Ovary (tissue), 7 donors: ENCODE measurements at regions not wholly inside any gene's neighbourhood (a gene's known extent, or its start where the extent isn't known, plus 50 kb on each side); places are given as distances from the start of the nearest gene placed in this dataset.

Experiments
- DNase-seq, 5 donors: peaks; one replicate each; pipeline ENCODE4 v3.0.0-alpha.2; 2019 to 2020
- H3K27ac ChIP-seq, 2 donors: fragments of 200-600 bp; one replicate each; pipeline versions ENCODE4 v1.5.1 to v1.8.0; 2019 to 2022
- H3K27me3 ChIP-seq: fragments of 200-600 bp; one replicate; pipeline ENCODE4 v1.8.0; 2022
- H3K36me3 ChIP-seq: fragments of 200-600 bp; sonication (generic); one replicate; pipeline ENCODE4 v1.5.1; 2019
- H3K4me1 ChIP-seq: one replicate; pipeline ENCODE4 v1.8.1; 2013; ENCODE audit warnings: mild to moderate bottlenecking, moderate library complexity; ENCODE audit not compliant: insufficient read depth
- H3K4me3 ChIP-seq: fragments of 200-600 bp; sonication (generic); one replicate; pipeline ENCODE4 v1.5.1; 2017
- H3K9me3 ChIP-seq, 2 donors: fragments of 200-600 bp in 1 of 2; sonication (generic) in 1 of 2; one replicate each; pipeline versions ENCODE4 v1.5.1 to v1.8.1; 2013 to 2019; ENCODE audit warnings: mild to moderate bottlenecking in 1 of 2, moderate library complexity in 1 of 2
- CTCF ChIP-seq, 3 donors: fragments of 450-650 bp in 2 of 3; fragments of 200-600 bp in 1 of 3; IDR thresholded peaks; one replicate each; pipeline versions ENCODE4 v1.5.1 to v1.8.0; 2016 to 2022; ENCODE audit warnings: antibody characterized with exemption in 3 of 3, mild to moderate bottlenecking in 1 of 3
- EP300 ChIP-seq: sonication (generic); formaldehyde crosslinking; IDR thresholded peaks from one replicate; pipeline ENCODE4 v1.6.1; 2017; ENCODE audit warnings: antibody characterized with exemption
- POLR2A ChIP-seq: fragments of 450-650 bp; IDR thresholded peaks from one replicate; pipeline ENCODE4 v1.6.1; 2017; ENCODE audit warnings: antibody characterized with exemption, mild to moderate bottlenecking, moderate library complexity
- WGBS, 3 donors: extraction: QIAGEN DNeasy Blood & Tissue Kit in 1 of 3; methylation state at CpG; one replicate each; pipeline versions ENCODE4 v1.1.5 to v1.1.7; 2013 to 2017; 5-methylcytosine and 5-hydroxymethylcytosine counted together
- intact Hi-C, 4 donors: fragments of 100-400 bp; cut with DNase I; formaldehyde crosslinking; loops; one replicate each; pipeline versions ENCODE4 v1.11.0 to v1.15.1; 2022 to 2023
- donor health status: DM: no; HTN: no; CAD: no; lungs with moderate emphysema.
- donor health status: DM: no; HTN: no; CAD: no.
- donor health status: Bipolar disorder and iron deficiency.
- donor health status: DM: no; HTN: no; CAD: no.
- donor health status: DM: yes; HTN: yes; CAD: no.

DNA sequence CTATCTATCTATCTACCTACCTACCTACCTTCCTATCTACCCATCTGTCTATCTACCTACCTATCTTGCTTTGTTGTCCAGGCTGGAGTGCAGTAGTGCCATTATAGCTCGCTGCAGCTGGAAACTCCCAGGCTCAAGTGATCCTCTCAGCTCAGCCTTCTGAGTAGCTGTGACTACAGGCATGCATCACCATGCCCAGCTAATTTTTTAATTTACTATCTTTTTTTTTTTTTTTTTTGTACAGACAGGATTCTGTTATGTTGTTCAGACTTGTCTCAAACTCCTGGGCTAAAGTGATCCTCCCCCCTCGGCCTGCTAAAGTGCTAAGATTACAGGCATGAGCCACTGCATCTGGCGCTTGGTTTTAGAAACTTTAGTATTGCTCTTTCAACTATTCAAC is 762.4 kb downstream of the SLC6A15 start:
- Histone ChIP-seq H3K9me3 (no peaks in the 10 kb centered on the region), H3K4me1 (no peaks in the 10 kb centered on the region), H3K36me3 (no peaks in the 10 kb centered on the region), H3K27ac (no peak overlapping the region), H3K27me3 (no peaks in the 10 kb centered on the region), H3K4me3 (no peak overlapping the region)
- TF ChIP-seq POLR2A = no peak
- no peak for TF ChIP-seq EP300
- no peak for TF ChIP-seq CTCF (IDR thresholded peaks at IDR 0.05)
- DNase-seq = no peak
- intact Hi-C loops = no loop called here
- WGBS, 3 donors = 7 to 16% (median 13%) methylated on average over 3 of the region's 3 CpGs

- H3K9me3 ChIP-seq = no peaks in the 10 kb centered on the region
- 87 to 96% (median 93%) methylated on average over 3 of the region's 3 CpGs for WGBS, 3 donors
- intact Hi-C loops = no loop called here
Observed at GRCh38 chr12:84148335-84148734, 764.3 kb downstream of the SLC6A15 start.

DNA sequence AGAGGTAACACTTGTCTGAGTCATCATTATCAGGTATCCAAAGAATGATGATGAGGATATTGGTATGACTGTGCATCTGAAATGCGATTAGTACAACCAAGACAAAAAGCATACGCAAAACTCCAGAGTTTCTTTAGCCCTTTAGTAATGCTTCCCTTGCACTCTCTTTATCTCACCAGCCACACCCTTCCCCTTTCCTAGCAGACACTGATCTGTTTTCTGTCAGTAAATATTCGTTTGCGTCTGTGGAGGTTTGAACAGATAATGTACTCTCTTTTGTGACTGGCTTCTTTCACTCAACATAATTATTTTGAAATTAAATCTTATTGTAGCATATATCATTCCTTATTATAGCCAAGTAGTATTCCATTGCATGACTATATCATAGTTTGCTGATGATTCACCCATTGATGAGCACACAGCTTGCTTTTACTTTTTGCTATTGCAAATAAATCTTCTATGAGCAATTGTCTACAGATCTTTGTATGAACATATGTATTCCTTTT is 775.7 kb downstream of the SLC6A15 start:
- Histone ChIP-seq H3K27ac (no peak overlapping the region), H3K4me3 (no peak overlapping the region), H3K9me3 (no peaks in the 10 kb centered on the region), H3K27me3 (no peaks in the 10 kb centered on the region), H3K4me1 (no peaks in the 10 kb centered on the region), H3K36me3 (no peaks in the 10 kb centered on the region)
- no peak for DNase-seq
- intact Hi-C loops = no loop called here
- TF ChIP-seq CTCF (IDR thresholded peaks at IDR 0.05) = no peak
- TF ChIP-seq POLR2A = no peak
- no peak for TF ChIP-seq EP300
- 71 to 75% (median 72%) methylated on average over 4 of the region's 4 CpGs for WGBS, 3 donors

More at GRCh38 chr12:84148335-84148734, 764.3 kb downstream of the SLC6A15 start:
- Histone ChIP-seq H3K27me3 (no peaks in the 10 kb centered on the region), H3K4me1 (no peaks in the 10 kb centered on the region), H3K4me3 (no peak overlapping the region), H3K27ac (no peak overlapping the region), H3K36me3 (no peaks in the 10 kb centered on the region)
- TF ChIP-seq POLR2A = no peak
- no peak for TF ChIP-seq CTCF (IDR thresholded peaks at IDR 0.05)
- TF ChIP-seq EP300 = no peak
- no peak for DNase-seq

DNA sequence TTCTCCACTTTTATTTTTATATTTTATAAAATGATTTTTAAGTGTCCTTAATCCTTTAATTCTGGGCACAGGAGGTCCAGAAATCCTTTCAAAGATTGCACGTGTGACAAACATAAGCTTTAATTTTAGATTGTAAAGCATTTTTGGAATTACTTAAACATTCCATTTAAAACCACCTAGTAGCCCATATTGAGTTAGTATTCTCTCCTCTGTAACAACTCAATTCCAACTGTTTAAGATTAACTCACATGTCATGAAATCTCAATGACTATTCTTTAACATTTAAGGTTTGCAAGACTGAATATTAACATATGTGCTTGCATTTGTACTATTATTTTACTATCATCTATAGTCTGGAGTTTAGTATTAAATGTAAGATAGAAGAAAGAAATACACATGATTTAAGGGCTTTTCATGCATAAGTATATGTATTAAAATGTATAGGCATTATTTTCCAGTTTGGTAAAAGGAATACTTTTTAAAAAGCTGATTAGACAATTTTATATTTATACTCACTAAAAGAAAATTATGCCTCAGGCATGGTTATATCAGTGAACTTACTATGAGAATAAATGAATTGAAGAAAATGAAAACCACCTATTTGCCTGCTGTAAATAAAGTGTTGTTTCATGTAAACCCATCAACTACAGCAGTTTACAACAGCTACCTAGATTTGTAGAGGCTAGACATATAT is 776.9 kb downstream of the SLC6A15 start:
- Histone ChIP-seq H3K27me3 (no peaks in the 10 kb centered on the region), H3K9me3 (no peaks in the 10 kb centered on the region), H3K4me3 (no peak overlapping the region), H3K36me3 (no peaks in the 10 kb centered on the region), H3K27ac (no peak overlapping the region), H3K4me1 (no peaks in the 10 kb centered on the region)
- intact Hi-C loops = no loop called here
- DNase-seq = no peak
- TF ChIP-seq EP300 (no peak), CTCF (IDR thresholded peaks at IDR 0.05) (no peak), POLR2A (no peak)
- WGBS, 3 donors = 31 to 50% (median 40%) methylated on average over 1 of the region's 1 CpG
